ENCODE measurements at regions not wholly inside any gene's neighbourhood (a gene's known extent, or its start where the extent isn't known, plus 50 kb on each side); places are given as distances from the start of the nearest gene placed in this dataset.
A peak's percentile ranks its signal among the peaks of the same experiment; 100 is the strongest.
"Not testable (repeated sequence)": the region's sequence is repeated elsewhere in the genome, so short reads cannot be mapped to it uniquely, and the experiment has no call there.

DNA sequence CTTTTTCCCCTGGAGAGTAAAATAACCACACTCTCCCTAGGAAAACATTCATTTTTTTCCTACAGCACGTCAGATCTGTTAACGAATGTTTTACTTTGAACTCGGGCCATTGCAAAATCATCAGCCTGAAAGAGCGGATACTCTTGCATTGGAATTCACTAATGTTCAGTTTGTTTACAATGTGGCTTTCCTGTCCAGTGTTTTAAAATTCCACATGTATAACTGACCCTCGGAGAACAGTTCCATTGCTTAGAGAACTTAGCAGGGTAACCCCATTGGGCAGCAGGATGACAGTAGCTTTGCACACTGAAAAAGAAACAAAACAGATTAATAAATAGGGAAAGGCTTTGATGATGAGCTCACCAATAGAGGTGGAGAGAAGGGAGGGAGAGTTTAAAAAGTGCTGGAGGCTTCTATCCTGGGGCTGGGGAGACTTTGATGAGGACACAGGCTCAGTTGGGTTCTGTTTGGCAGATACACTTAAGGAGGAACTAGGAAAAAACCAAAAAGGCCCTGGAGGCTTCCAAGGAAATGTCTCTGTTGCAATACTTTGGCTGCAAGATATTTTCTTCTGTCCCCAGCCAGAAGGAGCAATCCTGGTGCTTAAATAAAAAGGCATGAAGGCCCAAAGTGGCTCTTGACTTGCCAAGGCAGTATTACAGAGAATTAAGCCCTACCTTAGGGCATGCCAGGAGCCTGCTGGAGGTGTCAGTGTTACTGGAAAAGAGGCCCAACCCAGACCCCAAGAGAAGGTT is 143.1 kb downstream of the ARSF start:
- peak; percentile 71 for DNase-seq (ENCODE audit: low read depth, low spot score)

DNA sequence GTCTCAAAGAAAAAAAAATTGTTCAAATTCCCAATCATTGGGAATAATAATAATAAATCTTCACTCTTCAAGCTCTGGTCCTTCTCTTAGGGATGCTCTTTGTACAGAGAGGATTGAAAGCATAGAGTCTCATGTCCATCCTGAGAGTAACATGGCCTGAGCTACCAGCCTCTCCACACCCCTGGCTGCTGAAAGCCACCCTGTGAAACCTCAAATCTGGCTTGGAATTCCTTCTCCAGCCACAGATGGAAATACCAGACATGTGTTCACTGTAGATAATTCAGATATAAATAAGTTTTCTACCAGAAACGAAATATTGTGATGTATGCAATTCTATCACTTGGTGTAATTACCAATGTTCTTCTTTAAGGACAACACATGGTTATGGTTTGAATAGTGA is 140.6 kb downstream of the ARSF start:
- peak; percentile 66 for DNase-seq (ENCODE audit: low read depth, low spot score)

DNA sequence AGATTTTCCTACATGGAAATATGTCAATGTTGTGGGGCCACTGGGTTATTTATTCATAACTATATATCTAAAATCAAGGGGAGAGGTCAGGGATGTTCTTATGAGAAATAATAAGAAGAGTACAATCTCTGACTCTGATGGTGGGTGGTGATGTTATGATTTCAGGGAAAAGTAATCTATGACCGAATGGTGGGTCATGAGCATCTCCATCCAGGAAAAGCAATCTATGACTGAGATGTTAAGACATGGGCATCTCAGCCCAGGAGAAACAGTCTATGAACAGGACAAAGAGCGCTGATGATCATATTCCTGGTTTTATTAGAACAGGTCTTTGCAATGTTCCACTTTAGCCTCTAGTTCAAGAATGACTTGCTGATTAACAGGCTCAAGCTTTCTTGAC is 137.1 kb downstream of the ARSF start:
- DNase-seq (ENCODE audit: low read depth, low spot score), result no peak

DNA sequence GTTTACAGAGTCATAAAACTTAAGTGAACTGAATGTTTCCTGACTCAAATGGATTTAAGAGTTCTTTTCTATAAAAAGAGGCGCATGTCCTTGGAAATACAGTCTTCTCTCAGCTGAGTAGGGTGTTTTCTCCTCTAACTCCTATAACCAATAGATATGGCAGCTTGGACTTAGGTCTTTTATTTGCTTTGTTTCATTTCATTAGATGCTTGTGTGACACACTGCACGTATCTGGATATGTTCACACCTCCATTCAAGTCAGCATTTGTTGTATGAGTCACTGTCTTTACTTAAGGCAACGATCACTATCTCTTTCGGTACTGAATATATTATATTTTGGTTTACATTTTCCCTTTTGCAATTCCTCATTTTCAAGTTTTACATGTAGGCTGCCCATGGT is 136.6 kb downstream of the ARSF start:
- DNase-seq (ENCODE audit: low read depth, low spot score), result no peak

DNA sequence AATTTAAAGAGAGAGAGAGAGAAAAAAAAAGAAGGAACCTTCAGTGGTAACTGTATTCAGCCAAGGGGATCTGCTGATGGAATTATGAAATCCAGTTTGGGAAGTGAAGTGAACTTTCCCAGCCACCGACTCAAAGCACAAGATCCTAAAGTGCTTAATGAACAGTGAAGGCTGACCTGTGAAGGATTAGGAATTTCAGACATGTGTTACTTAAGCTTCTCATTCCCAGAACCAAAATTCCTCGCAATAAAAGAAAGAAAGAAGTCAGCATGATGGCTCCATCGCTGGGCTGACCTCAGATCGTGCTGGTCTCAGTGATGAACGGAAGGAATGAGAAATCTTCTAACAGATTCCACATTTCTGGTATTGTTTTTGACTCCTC is 135.2 kb downstream of the ARSF start:
- peak; percentile 65 for DNase-seq (ENCODE audit: low read depth, low spot score)

DNA sequence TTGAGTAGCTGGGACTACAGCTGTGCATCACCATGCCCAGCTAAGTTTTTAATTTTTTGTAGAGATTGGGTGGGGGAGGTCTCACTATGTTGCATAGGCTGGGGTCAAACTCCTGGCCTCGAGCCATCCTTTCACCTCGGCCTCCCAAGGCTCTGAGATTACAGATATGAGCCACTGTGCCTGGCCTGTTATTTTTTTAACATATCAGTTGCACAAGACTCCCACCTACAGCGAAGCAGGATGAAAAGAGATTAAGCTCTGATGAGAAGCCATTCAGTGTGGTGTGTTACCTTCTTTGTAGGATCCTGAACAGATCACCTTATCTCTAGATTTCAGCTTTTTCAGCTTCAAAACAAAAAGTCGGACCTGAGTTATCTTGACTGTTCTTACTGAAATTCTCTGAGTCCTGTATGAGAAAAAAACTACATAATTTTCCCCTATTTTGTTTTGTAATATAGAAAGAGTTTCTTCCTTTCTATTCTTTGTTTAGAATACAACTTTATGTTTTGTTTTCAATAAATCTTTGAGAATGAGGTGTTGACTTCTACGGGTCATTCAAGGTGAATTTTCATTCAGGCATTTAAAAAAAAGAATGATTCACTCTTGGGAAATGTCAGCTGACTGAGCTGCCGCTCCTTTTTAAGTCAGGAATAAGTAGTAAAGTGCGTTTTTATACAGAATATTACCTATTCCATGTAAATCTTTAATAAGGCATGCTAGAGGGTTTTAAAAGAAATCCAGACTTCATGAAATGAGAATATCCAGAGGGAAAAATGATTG is 134.6 kb downstream of the ARSF start:
- DNase-seq (ENCODE audit: low read depth, low spot score), result peak; percentile 57

DNA sequence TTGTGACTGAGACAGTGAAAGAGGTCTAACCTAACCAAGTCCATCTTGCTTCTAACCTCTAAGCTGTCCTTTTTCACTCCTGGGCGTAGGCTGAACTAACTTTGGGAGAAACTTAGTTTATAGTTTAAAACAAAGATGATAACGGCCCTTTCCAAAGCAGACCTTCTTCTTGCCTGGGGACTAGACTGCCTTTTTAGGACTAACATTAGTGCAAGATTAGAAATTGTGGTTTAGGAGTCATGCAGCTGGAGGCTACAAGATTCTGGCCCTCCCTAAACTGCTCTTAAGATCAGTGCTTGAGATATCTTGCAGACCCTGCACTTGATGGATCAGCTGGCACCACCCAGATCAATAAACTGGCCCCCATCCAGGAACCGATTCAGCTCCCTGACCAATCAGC is 130.9 kb downstream of the ARSF start:
- not testable (repeated sequence) for DNase-seq (ENCODE audit: low read depth, low spot score)

DNA sequence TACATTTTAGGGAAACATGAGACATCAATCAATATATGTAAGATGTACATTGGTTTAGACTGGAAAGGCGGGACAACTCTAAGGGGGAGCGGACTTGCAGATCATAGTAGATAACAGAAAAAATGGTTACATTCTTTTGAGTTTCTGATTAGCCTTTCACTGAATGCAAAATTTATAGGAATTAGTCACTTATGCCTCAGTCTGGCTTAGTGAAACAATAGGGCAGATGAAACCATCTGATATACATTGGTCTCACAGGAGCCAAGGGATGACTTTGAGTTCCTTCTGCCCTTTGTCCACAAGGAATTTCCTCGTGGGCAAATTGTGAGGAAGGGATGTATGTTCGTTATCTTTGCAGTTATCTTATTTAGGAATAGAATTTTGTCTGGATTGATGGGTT is 128.2 kb downstream of the ARSF start:
- no peak for DNase-seq (ENCODE audit: low read depth, low spot score)

DNA sequence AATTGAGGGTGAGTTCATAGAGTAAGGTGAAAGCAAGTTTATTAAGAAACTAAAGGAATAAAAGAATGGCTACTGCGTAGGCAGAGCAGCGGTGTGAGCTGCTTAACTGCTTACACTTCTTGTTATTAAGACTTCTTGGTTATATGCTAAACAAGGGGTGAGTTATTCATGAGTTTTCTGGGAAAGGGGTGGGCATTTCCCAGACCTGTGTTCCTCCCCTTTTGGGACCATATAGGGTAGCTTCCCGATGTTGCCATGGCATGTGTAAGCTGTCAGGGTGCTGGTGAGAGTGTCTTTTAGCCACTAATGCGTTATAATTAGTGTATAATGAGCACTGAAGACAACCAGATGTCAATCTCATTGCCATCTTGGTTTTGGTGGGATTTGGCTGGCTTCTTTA is 126.5 kb downstream of the ARSF start:
- peak; percentile 41 for DNase-seq (ENCODE audit: low read depth, low spot score)

DNA sequence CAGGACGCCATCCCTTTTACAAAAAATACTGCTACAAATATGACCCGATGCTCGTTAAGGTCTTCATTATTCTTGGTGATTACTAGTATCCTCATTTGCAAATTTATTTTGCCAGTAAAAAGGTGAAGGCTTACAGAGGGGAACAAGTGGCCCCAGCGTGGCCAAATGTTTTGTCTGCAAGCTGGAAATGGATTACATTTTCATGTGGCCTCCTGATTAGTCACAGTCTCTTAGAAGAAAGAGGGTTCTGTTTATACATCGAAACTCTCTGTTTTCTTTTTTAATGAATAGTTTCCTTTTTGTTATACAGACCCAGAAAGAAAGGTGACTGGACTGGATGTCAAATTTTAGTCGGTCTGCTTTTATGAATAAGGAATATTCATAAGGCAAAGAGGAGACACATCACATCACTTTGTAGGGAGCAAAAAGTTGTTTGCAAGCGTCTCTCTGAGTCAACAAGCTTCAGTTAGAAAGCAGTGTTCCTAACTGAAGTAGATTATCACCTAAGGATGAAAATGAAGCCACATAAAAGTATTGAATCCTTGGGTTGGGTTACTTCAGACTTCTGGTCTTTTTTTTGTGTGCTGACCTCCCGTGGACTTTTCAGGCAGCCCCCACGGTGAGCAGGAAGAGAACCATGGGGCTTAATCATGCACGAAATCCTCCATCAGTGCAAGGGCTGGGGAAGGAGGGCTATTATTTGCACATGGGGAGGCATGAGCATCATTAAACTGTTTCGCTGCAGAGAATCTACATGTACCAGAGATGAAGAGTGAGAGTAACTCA is 125.6 kb downstream of the ARSF start:
- peak; percentile 22 for DNase-seq (ENCODE audit: low read depth, low spot score)

DNA sequence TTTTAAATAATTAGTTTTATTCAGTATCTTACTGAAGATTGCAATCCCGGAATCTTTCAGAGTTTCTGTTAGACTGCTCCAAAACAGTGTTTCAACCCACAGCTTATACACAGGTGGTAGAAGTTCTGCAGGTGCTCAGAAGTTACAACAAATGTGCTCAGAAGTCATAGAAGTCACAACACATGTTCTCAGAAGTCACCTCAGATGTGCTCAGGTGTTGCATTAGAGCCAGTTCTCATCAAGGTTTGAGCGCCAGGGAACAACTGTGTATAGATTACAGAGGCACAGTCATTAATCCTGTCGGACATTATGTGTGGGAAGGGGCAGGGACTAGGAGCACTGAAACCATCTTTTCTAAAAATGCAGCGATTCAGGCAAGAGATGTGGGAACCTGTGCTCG is 124.5 kb downstream of the ARSF start:
- no peak for DNase-seq (ENCODE audit: low read depth, low spot score)

Measured in astrocyte of the hippocampus (primary cell).